Daoy (cell line): ENCODE measurements at regions not wholly inside any gene's neighbourhood (a gene's known extent, or its start where the extent isn't known, plus 50 kb on each side); places are given as distances from the start of the nearest gene placed in this dataset.

Experiments
- DNase-seq: peaks from one replicate; pipeline ENCODE4 v3.0.0-alpha.2; 2015; ENCODE audit warnings: low read depth

- no peak for DNase-seq
Measured at GRCh38 chr2:220850116-220850515, 722.0 kb downstream of the EPHA4 start.

GRCh38 chr2:220855296-220855695 is 716.8 kb downstream of the EPHA4 start:
- DNase-seq: no peak

GRCh38 chr2:220856486-220856885 is 715.6 kb downstream of the EPHA4 start:
- no peak for DNase-seq

GRCh38 chr2:220857368-220857767 is 714.7 kb downstream of the EPHA4 start:
- no peak for DNase-seq

GRCh38 chr2:220858101-220858500 is 714.0 kb downstream of the EPHA4 start:
- DNase-seq: no peak

DNA sequence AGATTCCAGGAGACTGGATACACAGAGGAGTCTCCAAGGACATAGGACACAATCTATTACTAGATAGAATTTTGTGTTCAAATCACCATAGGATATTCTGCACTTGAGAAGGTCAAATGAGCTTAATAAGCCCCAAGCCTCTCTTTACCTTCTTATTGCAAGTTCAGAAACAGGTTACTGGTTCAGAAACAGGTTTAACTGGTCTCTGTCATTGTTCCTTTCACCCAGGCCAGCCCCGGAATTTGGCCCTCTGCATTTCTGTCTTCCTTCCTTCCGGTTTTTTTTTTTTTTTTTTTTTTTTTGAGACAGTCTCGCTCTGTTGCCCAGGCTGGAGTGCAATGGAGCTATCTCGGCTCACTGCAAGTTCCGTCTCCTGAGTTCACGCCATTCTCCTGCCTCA is 700.2 kb downstream of the EPHA4 start:
- DNase-seq: no peak

DNA sequence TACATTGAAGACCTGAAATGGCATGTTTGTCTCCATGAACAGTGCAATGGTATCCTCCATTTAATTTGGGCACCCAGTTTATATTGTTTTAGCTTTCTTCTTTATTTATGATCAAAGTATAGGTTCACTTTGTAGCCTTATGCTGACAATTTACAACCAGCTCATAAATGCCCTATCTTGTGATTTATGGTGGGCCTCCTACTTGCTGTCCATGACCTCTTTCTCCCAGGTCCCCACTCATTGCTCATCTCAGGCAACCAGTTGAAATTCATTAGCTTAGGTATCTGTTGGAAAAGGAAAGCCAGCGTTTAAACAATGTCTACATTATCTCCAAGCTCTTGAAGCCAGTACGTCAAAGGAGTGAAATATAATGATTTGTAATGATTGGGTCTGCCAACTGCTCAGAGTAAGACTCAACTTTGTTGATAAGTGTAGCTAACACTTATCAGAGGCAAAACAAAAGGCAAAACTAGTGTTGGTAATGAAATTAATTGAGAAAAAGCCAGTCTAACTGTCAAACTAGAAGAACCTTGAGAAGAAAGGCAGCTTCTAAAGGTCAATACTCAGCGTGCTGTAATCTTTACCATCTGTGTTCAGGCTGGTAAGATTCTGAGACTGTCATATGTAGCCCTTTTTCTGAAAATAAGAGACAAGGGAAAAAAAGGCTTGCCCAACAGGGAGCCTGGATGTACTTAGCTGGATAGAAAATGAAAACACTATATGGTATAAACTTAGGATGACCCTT is 695.9 kb downstream of the EPHA4 start:
- DNase-seq: no peak

GRCh38 chr2:220877491-220877890 is 694.6 kb downstream of the EPHA4 start:
- no peak for DNase-seq

GRCh38 chr2:220877897-220878296 is 694.2 kb downstream of the EPHA4 start:
- no peak for DNase-seq

- DNase-seq: no peak
Measured at GRCh38 chr2:220880623-220881596, 691.2 kb downstream of the EPHA4 start.

- no peak for DNase-seq
Measured at GRCh38 chr2:220882507-220882906, 689.6 kb downstream of the EPHA4 start.

DNA sequence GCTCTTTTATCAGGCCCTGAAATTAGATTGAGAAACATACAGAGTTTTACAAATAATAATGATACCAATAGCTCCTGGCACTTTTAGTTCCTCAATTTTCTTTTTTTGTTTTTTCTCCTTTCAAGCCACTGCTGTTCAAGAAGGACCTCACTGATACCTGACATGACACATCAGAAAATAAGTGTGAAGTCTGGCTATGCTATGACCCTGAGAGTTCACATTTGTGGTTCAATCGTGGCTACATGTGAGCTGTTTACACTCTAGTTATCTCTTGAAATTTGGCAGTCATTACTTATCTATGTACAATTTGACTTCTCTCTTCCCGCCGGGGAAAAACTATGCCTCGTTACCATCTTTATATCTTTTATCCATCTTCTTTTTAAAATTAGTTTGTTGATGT is 686.5 kb downstream of the EPHA4 start:
- no peak for DNase-seq

DNA sequence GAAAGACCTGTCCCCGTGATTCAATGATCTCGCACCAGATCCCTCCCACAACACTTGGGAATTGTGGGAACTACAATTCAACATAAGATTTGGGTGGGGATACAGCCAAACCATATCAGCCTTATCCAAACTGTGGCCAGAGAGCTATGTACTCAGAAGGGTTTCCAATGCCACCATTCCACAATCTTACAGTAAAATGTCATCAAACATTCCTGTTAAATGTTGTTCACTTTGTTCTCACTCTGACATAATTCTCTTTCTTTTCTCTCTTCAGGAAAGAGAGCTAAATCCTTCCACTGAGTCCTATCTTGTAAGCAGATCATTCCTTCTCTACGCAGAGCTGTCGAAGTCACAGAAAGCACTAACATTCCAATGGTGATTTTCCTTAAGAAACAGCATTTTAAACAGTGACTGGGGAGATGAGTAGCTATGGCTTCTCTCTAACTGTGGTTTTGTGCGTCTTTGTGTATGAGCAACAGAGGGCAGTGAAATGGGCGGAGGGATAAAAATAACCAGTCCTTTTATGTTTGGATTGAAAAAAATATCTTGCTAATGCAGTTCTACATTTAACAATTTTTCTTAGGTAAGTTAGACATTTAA is 684.7 kb downstream of the EPHA4 start:
- no peak for DNase-seq

DNA sequence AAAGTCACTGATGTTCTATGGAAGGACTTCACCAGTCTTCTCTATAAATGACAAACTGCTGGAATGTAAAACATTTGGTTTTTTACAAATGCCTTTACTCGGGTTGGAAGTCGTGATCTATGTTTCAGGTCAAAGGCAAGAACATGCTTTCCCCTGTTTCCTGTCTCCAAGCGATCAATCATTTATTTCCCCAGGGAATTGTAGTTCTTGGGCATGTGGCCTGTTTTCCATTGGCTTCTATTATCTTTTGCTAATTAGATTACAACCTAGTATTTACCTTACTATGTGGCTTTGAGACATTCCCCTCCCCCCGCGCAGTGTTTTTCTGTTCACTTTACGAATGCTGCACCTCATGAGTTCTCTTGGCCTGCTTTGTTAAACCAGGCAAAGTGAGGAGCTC is 684.2 kb downstream of the EPHA4 start:
- DNase-seq: no peak

DNA sequence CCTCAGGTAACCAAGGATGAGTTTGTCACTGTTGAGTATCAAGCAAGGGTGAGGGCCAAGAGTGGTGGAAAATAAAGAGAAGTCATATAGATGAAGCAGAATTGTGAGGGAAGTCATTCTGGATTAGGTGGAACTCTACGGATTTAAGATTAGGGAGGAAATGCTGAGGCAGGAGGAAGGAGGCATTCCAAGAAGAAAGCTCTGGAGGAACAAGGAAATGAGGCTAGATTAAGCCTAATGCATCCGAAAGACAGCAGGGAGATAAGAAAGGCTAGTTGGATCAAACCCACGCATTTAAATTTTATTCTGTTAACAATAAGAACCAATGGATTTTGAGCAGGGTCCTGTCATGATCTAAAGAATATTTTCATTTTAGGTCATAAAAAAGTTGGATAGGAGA is 681.2 kb downstream of the EPHA4 start:
- no peak for DNase-seq

GRCh38 chr2:220891405-220891804 is 680.7 kb downstream of the EPHA4 start:
- peak; percentile 76 for DNase-seq

GRCh38 chr2:220892018-220892634 is 680.0 kb downstream of the EPHA4 start:
- peak; percentile 9 for DNase-seq

- DNase-seq: peak; percentile 38
Measured at GRCh38 chr2:220893411-220893810, 678.7 kb downstream of the EPHA4 start.

GRCh38 chr2:220894069-220894468 is 678.0 kb downstream of the EPHA4 start:
- no peak for DNase-seq

DNA sequence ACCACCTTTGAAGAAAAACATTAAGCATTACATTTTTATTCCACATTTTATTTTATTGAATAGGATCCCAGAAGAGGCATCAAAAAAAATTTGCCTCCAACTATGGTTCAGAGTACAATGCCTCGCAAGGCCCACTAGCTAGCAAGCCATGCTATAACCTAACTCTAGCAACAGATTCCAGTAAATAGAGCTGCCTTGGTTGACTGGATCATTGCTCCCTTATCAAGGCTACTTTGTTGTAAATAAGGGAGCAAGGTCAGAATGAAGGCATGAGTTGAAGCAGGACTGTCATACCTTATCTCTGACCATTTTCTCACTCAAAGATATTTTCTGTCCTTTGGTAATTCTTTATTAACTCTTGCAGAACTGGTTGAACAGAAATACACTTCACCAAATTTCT is 672.6 kb downstream of the EPHA4 start:
- no peak for DNase-seq

GRCh38 chr2:220904015-220904414 is 668.1 kb downstream of the EPHA4 start:
- DNase-seq: no peak

DNA sequence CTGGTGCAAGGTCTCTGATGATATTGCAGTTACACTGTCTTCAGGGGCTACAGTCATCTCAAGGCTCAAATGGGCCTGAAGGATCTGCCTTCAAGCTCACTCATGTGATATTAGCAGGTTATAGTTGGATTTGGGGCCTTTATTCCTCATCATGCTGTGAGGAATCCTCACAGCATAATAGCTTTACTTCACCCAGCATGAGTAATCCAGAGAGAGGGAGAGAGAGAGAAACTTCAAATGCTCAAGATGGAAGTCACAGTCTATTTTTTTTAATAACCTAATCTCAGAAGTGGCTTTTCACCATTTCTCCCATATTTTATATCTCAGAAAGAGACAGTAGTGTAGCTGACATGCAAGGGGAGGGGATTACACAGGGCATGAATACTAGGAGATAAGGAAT is 658.7 kb downstream of the EPHA4 start:
- DNase-seq: no peak
